ENCODE measurements at regions not wholly inside any gene's neighbourhood (a gene's known extent, or its start where the extent isn't known, plus 50 kb on each side); places are given as distances from the start of the nearest gene placed in this dataset.

- H3K36me3 ChIP-seq = no peaks in the 10 kb centered on the region
- no peak overlapping the region for H3K27ac ChIP-seq
- no peaks in the 10 kb centered on the region for H3K27me3 ChIP-seq
- TF ChIP-seq POLR2A (IDR thresholded peaks at IDR 0.05) (no peak), CTCF (IDR thresholded peaks at IDR 0.05) (no peak)
- 82 to 90% methylated on average over 2 of the region's 2 CpGs for WGBS, 2 donors
- H3K4me1 ChIP-seq = no peaks in the 10 kb centered on the region
- intact Hi-C loops (cut with DNase I) = no loop called here
- no peak for DNase-seq
- H3K9me3 ChIP-seq = no peaks in the 10 kb centered on the region
- H3K4me3 ChIP-seq (replicated peaks in 1 of 3) = no peak overlapping the region
These were observed 959.2 kb downstream of the EPHA7 start for GRCh38 chr6:92460133-92460532.

- H3K9me3 ChIP-seq = no peaks in the 10 kb centered on the region
- intact Hi-C loops (cut with DNase I) = no loop called here
- DNase-seq = no peak
These were observed 959.8 kb downstream of the EPHA7 start for GRCh38 chr6:92459606-92460005.

GRCh38 chr6:92446052-92446451 is 973.3 kb downstream of the EPHA7 start:
- no peaks in the 10 kb centered on the region for H3K9me3 ChIP-seq
- no peak overlapping the region for H3K27ac ChIP-seq
- H3K27me3 ChIP-seq = no peaks in the 10 kb centered on the region
- no peak for DNase-seq
- TF ChIP-seq POLR2A (IDR thresholded peaks at IDR 0.05) (no peak), CTCF (IDR thresholded peaks at IDR 0.05) (no peak)
- H3K36me3 ChIP-seq = no peaks in the 10 kb centered on the region
- H3K4me3 ChIP-seq (replicated peaks in 1 of 3) = no peak overlapping the region
- intact Hi-C loops (cut with DNase I) = no loop called here
- 87 to 91% methylated on average over 3 of the region's 3 CpGs for WGBS, 2 donors
- no peaks in the 10 kb centered on the region for H3K4me1 ChIP-seq

More at GRCh38 chr6:92459606-92460005, 959.8 kb downstream of the EPHA7 start:
- no peak overlapping the region for H3K4me3 ChIP-seq (replicated peaks in 1 of 3)
- H3K27ac ChIP-seq = no peak overlapping the region
- TF ChIP-seq CTCF (IDR thresholded peaks at IDR 0.05) = no peak
- no peak for TF ChIP-seq POLR2A (IDR thresholded peaks at IDR 0.05)
- H3K4me1 ChIP-seq = no peaks in the 10 kb centered on the region
- no peaks in the 10 kb centered on the region for H3K36me3 ChIP-seq
- WGBS, 2 donors = 0 to 41% methylated on average over 1 of the region's 1 CpG
- no peaks in the 10 kb centered on the region for H3K27me3 ChIP-seq

GRCh38 chr6:92433911-92434310 is 985.4 kb downstream of the EPHA7 start:
- 63 to 69% methylated on average over 1 of the region's 1 CpG for WGBS, 2 donors
- Histone ChIP-seq H3K4me3 (replicated peaks in 1 of 3) (no peak overlapping the region), H3K36me3 (no peaks in the 10 kb centered on the region), H3K27ac (no peak overlapping the region), H3K4me1 (no peaks in the 10 kb centered on the region), H3K9me3 (no peaks in the 10 kb centered on the region), H3K27me3 (no peaks in the 10 kb centered on the region)
- intact Hi-C loops (cut with DNase I) = no loop called here
- DNase-seq = no peak
- TF ChIP-seq POLR2A (IDR thresholded peaks at IDR 0.05) = no peak
- TF ChIP-seq CTCF (IDR thresholded peaks at IDR 0.05) = no peak

DNA sequence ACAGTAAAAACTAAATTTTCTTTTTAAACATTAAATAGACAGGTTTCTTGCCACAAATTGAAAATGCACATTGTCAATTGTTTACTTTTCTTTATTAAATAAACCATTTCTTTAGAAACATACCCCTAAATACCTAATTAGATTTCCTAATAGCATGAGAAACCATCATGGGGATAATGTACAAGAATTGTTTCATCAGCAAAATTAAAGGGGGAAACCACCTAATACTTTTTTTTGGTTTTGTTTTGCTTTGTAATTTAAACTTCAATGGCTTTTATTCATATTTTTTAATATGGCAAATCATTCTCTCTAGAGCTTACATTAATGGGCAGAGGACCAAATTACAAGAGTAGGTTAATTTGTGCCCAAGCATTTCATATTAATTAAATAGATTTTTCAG is 987.9 kb downstream of the EPHA7 start:
- intact Hi-C loops (cut with DNase I) = no loop called here
- H3K27ac ChIP-seq = no peak overlapping the region
- H3K9me3 ChIP-seq = no peaks in the 10 kb centered on the region
- DNase-seq = no peak
- no peaks in the 10 kb centered on the region for H3K27me3 ChIP-seq
- TF ChIP-seq CTCF (IDR thresholded peaks at IDR 0.05) = no peak
- no peak for TF ChIP-seq POLR2A (IDR thresholded peaks at IDR 0.05)
- no peaks in the 10 kb centered on the region for H3K36me3 ChIP-seq
- no peak overlapping the region for H3K4me3 ChIP-seq (replicated peaks in 1 of 3)
- no peaks in the 10 kb centered on the region for H3K4me1 ChIP-seq

Measured in thyroid gland (tissue), 4 donors.